ENCODE measurements at regions not wholly inside any gene's neighbourhood (a gene's known extent, or its start where the extent isn't known, plus 50 kb on each side); places are given as distances from the start of the nearest gene placed in this dataset.

DNA sequence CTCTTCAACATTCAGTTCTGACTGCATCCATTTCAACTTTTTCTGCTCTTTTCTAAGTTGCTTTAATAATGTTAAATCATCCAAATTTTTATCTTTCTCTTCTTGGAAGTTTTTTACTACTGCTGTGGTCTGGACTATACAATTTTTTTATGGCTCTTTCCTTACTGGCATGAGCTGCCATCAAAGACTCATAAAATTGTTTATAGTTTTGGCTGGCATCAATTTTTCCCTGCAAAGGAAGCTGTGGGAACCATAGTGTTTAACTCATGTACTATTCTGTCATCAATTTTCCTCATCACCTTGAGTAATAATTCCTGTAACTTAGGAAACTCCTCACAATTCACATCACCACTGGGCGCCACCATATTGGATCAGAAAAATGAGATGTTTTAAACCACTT, 77.6 kb upstream of the A1CF start:
- no peak overlapping the region for H4K8ac ChIP-seq (ENCODE audit: low read depth in 2 of 2, low read length in 2 of 2)
- no peak overlapping the region for H3K14ac ChIP-seq (replicated peaks; ENCODE audit: low read depth, low read length)
- no peak overlapping the region for H2BK120ac ChIP-seq (ENCODE audit: low read depth, low read length)
- in situ Hi-C loops (cut with MboI; ENCODE audit: low sequenced_read_pairs) = no loop called here
- no peak overlapping the region for H3K4ac ChIP-seq (ENCODE audit: low read depth, low read length)
- H2BK5ac ChIP-seq (ENCODE audit: low read depth, low read length, poor library complexity, severe bottlenecking) = no peak overlapping the region
- no peaks in the 10 kb centered on the region for H3K36me3 ChIP-seq (ENCODE audit: control insufficient read depth, insufficient read depth, low read length)
- no TSS peak for BruUV-seq (replicated peaks)
- TF ChIP-seq CHD1 (IDR thresholded peaks at IDR 0.05; ENCODE audit: low read depth, low read length) = no peak
- TF ChIP-seq, protein P1, sequence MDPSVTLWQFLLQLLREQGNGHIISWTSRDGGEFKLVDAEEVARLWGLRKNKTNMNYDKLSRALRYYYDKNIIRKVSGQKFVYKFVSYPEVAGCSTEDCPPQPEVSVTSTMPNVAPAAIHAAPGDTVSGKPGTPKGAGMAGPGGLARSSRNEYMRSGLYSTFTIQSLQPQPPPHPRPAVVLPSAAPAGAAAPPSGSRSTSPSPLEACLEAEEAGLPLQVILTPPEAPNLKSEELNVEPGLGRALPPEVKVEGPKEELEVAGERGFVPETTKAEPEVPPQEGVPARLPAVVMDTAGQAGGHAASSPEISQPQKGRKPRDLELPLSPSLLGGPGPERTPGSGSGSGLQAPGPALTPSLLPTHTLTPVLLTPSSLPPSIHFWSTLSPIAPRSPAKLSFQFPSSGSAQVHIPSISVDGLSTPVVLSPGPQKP (IDR thresholded peaks at IDR 0.05; ENCODE audit: borderline replicate concordance, low read depth, low read length) = no peak
- TF ChIP-seq RCOR1 (IDR thresholded peaks at IDR 0.05; ENCODE audit: insufficient replicate concordance, low read length) = no peak
- TF ChIP-seq CEBPB (IDR thresholded peaks at IDR 0.05; ENCODE audit: low read depth, low read length) = no peak
- no peaks in the 10 kb centered on the region for H3K9me1 ChIP-seq (ENCODE audit: insufficient read depth, low read length)
- no peak overlapping the region for H3K4me3 ChIP-seq (ENCODE audit: insufficient read depth, low read depth, low read length)
- H3K56ac ChIP-seq (ENCODE audit: extremely low read depth, insufficient read depth, low read length) = no peak overlapping the region
- H4K20me1 ChIP-seq (ENCODE audit: insufficient read depth, low read length) = no peaks in the 10 kb centered on the region
- H3K27ac ChIP-seq (ENCODE audit: insufficient read depth, low read length) = no peak overlapping the region
- H3K4me1 ChIP-seq (ENCODE audit: control insufficient read depth, insufficient read depth, low read length) = no peaks in the 10 kb centered on the region
- no peaks in the 10 kb centered on the region for H3K27me3 ChIP-seq (ENCODE audit: control insufficient read depth, insufficient read depth, low read length)
- H2BK20ac ChIP-seq (ENCODE audit: low read depth, low read length) = no peak overlapping the region
- H4K91ac ChIP-seq (ENCODE audit: insufficient read depth, low read depth, low read length) = no peak overlapping the region
- no peaks in the 10 kb centered on the region for H3K9me3 ChIP-seq (ENCODE audit: control insufficient read depth, insufficient read depth, low read length)
- intact Hi-C loops (cut with micrococcal nuclease) = no loop called here
- H2AK9ac ChIP-seq (replicated peaks; ENCODE audit: low read depth, low read length, poor library complexity) = no peak overlapping the region
- ATAC-seq (ENCODE audit: low read depth) (no peak), DNase-seq (no peak)
- no CpG with 5 or more reads among the region's 1 CpG for WGBS, 2 experiments (ENCODE audit: extremely low coverage in 2 of 2, insufficient read length in 1 of 2)
- dilution Hi-C loops (cut with HindIII; ENCODE audit: low sequenced_read_pairs, unreplicated experiment) = no loop called here
- H2BK15ac ChIP-seq (ENCODE audit: low read depth, low read length) = no peak overlapping the region
- H3K18ac ChIP-seq (ENCODE audit: low read depth, low read length) = no peak overlapping the region
- CTCF ChIA-PET = no interaction called here
- no peak overlapping the region for H3K23ac ChIP-seq (ENCODE audit: low read depth, low read length)
- H4K5ac ChIP-seq (ENCODE audit: low read depth, low read length) = no peak overlapping the region
- no peak overlapping the region for H2AK5ac ChIP-seq (ENCODE audit: low read depth, low read length)
- POLR2A ChIA-PET (ENCODE audit: unreplicated experiment) = no interaction called here
- no peak overlapping the region for H3K4me2 ChIP-seq (ENCODE audit: low read depth, low read length)
- H3K9ac ChIP-seq (ENCODE audit: low read depth, low read length) = no peak overlapping the region
- H2AFZ ChIP-seq (replicated peaks; ENCODE audit: low read length, poor library complexity) = no peak overlapping the region
- H3K79me1 ChIP-seq (ENCODE audit: low read depth in 1 of 2, low read length in 2 of 2) = no peaks in the 10 kb centered on the region

Data from IMR-90 (cell line).